Astrocyte (in vitro differentiated cells and primary cell): ENCODE measurements at regions not wholly inside any gene's neighbourhood (a gene's known extent, or its start where the extent isn't known, plus 50 kb on each side); places are given as distances from the start of the nearest gene placed in this dataset.

Experiments
- DNase-seq: peaks from one replicate; pipeline ENCODE4 v3.0.0-alpha.2; 2010; ENCODE audit warnings: low read depth
- FAIRE-seq: peaks from 2 replicates; lab custom pipeline; 2011; peaks lifted over from hg19 to GRCh38; lab: Jason Lieb, UNC
- H2AFZ ChIP-seq: 2 replicates; pipeline ENCODE4 v1.6.0; 2012; ENCODE audit warnings: low read depth, low read length, inconsistent platforms
- H3K27ac ChIP-seq: 2 replicates; pipeline ENCODE4 v1.5.1; 2011; ENCODE audit warnings: low read depth, low read length, inconsistent platforms
- H3K27me3 ChIP-seq: 2 replicates; pipeline ENCODE4 v1.6.0; 2011; ENCODE audit warnings: low read length, inconsistent platforms; ENCODE audit not compliant: insufficient read depth
- H3K36me3 ChIP-seq: 2 replicates; pipeline ENCODE4 v1.5.1; 2011; ENCODE audit warnings: low read length, inconsistent platforms; ENCODE audit not compliant: insufficient read depth
- H3K4me1 ChIP-seq: 2 replicates; pipeline ENCODE4 v1.5.1; 2011; ENCODE audit warnings: low read length, inconsistent platforms; ENCODE audit not compliant: insufficient read depth
- H3K4me2 ChIP-seq: 2 replicates; pipeline ENCODE4 v1.6.0; 2012; ENCODE audit warnings: low read length, inconsistent platforms
- H3K4me3 ChIP-seq: 2 replicates; pipeline ENCODE4 v1.5.1; 2011; ENCODE audit warnings: low read depth, mild to moderate bottlenecking, low read length, inconsistent platforms; ENCODE audit not compliant: insufficient read depth
- H3K79me2 ChIP-seq: 2 replicates; pipeline ENCODE4 v1.6.0; 2012; ENCODE audit warnings: mild to moderate bottlenecking, low read length, inconsistent platforms; ENCODE audit not compliant: insufficient read depth
- H3K9ac ChIP-seq: 2 replicates; pipeline ENCODE4 v1.6.0; 2012; ENCODE audit warnings: mild to moderate bottlenecking, low read length, inconsistent platforms
- H3K9me3 ChIP-seq: 2 replicates; pipeline ENCODE4 v1.5.1; 2012; ENCODE audit warnings: low read depth, mild to moderate bottlenecking, low read length, inconsistent platforms; ENCODE audit not compliant: insufficient read depth
- H4K20me1 ChIP-seq: 2 replicates; pipeline ENCODE4 v1.6.0; 2012; ENCODE audit warnings: low read length, inconsistent platforms; ENCODE audit not compliant: insufficient read depth
- H3K27ac Mint-ChIP-seq: one replicate; pipeline ENCODE4 v1.8.0; 2021; ENCODE audit warnings: mild to moderate bottlenecking, mixed read lengths; ENCODE audit not compliant: unreplicated experiment
- H3K27me3 Mint-ChIP-seq: one replicate; pipeline ENCODE4 v1.8.0; 2021; ENCODE audit warnings: low read depth, mixed read lengths; ENCODE audit not compliant: unreplicated experiment
- H3K36me3 Mint-ChIP-seq: one replicate; pipeline ENCODE4 v1.8.0; 2021; ENCODE audit warnings: low read depth, mixed read lengths; ENCODE audit not compliant: unreplicated experiment
- H3K4me1 Mint-ChIP-seq: one replicate; pipeline ENCODE4 v1.8.0; 2021; ENCODE audit warnings: low read depth, mixed read lengths; ENCODE audit not compliant: unreplicated experiment
- H3K4me3 Mint-ChIP-seq: one replicate; pipeline ENCODE4 v1.8.0; 2021; ENCODE audit warnings: mild to moderate bottlenecking, moderate library complexity, mixed read lengths; ENCODE audit not compliant: unreplicated experiment
- H3K9me3 Mint-ChIP-seq: one replicate; pipeline ENCODE4 v1.8.0; 2021; ENCODE audit warnings: mild to moderate bottlenecking, mixed read lengths; ENCODE audit not compliant: unreplicated experiment
- CTCF ChIP-seq: IDR thresholded peaks from 2 replicates; pipeline ENCODE4 v1.5.1; 2011; ENCODE audit warnings: low read depth, mild to moderate bottlenecking, inconsistent platforms, low read length, moderate library complexity; ENCODE audit not compliant: insufficient read depth
- EZH2 ChIP-seq: IDR thresholded peaks from 2 replicates; pipeline ENCODE4 v1.6.1; 2012; ENCODE audit warnings: mild to moderate bottlenecking, low read length, inconsistent platforms; ENCODE audit not compliant: insufficient read depth

GRCh38 chr9:1248743-1249142, 198.6 kb downstream of the DMRT2 start:
- DNase-seq (no peak), FAIRE-seq (no peak)
- Histone ChIP-seq H3K79me2 (no peaks in the 10 kb centered on the region), H3K4me2 (no peak overlapping the region), H3K36me3 (no peaks in the 10 kb centered on the region), H3K27ac (no peak overlapping the region), H4K20me1 (no peaks in the 10 kb centered on the region), H3K9ac (no peak overlapping the region), H3K4me1 (no peaks in the 10 kb centered on the region), H3K4me3 (no peak overlapping the region), H3K9me3 (no peaks in the 10 kb centered on the region), H3K27me3 (no peaks in the 10 kb centered on the region), H2AFZ (no peak overlapping the region)
- H3K36me3 Mint-ChIP-seq: no peaks in the 10 kb centered on the region
- H3K27me3 Mint-ChIP-seq: peaks cover 2% of the 10 kb centered on the region
- TF ChIP-seq CTCF: no peak
- TF ChIP-seq EZH2: no peak
- H3K27ac Mint-ChIP-seq: no peak overlapping the region
- H3K4me3 Mint-ChIP-seq: no peak overlapping the region
- peaks cover 5% of the 10 kb centered on the region for H3K4me1 Mint-ChIP-seq
- H3K9me3 Mint-ChIP-seq: no peaks in the 10 kb centered on the region

- no peak overlapping the region for H3K4me3 Mint-ChIP-seq
- Histone ChIP-seq H3K27ac (no peak overlapping the region), H3K4me1 (no peaks in the 10 kb centered on the region), H4K20me1 (no peaks in the 10 kb centered on the region), H3K79me2 (no peaks in the 10 kb centered on the region), H2AFZ (no peak overlapping the region), H3K4me3 (no peak overlapping the region), H3K27me3 (no peaks in the 10 kb centered on the region), H3K36me3 (no peaks in the 10 kb centered on the region), H3K9me3 (peaks cover 5% of the 10 kb centered on the region), H3K4me2 (no peak overlapping the region), H3K9ac (no peak overlapping the region)
- peaks cover 1% of the 10 kb centered on the region for H3K9me3 Mint-ChIP-seq
- FAIRE-seq: no peak
- H3K27me3 Mint-ChIP-seq: peaks cover 11% of the 10 kb centered on the region
- H3K27ac Mint-ChIP-seq: no peak overlapping the region
- peaks cover 5% of the 10 kb centered on the region for H3K4me1 Mint-ChIP-seq
- no peak for DNase-seq
- H3K36me3 Mint-ChIP-seq: no peaks in the 10 kb centered on the region
- TF ChIP-seq CTCF (no peak), EZH2 (no peak)
Observed at GRCh38 chr9:1253064-1253979, 203.2 kb downstream of the DMRT2 start.

GRCh38 chr9:1254071-1254470, 203.9 kb downstream of the DMRT2 start:
- no peaks in the 10 kb centered on the region for H3K4me1 ChIP-seq

More at GRCh38 chr9:1254071-1254470, 203.9 kb downstream of the DMRT2 start:
- DNase-seq: no peak
- no peak overlapping the region for H3K4me2 ChIP-seq
- no peaks in the 10 kb centered on the region for H3K36me3 ChIP-seq
- no peaks in the 10 kb centered on the region for H3K36me3 Mint-ChIP-seq
- TF ChIP-seq EZH2 (no peak), CTCF (no peak)
- H3K27ac Mint-ChIP-seq: no peak overlapping the region
- no peaks in the 10 kb centered on the region for H4K20me1 ChIP-seq
- H3K27me3 Mint-ChIP-seq: peaks cover 15% of the 10 kb centered on the region
- peaks cover 5% of the 10 kb centered on the region for H3K4me1 Mint-ChIP-seq
- no peak overlapping the region for H3K4me3 ChIP-seq
- peaks cover 1% of the 10 kb centered on the region for H3K9me3 Mint-ChIP-seq
- no peak overlapping the region for H3K27ac ChIP-seq
- H3K9me3 ChIP-seq: peaks cover 5% of the 10 kb centered on the region
- no peak overlapping the region for H3K4me3 Mint-ChIP-seq
- no peak overlapping the region for H3K9ac ChIP-seq
- no peaks in the 10 kb centered on the region for H3K79me2 ChIP-seq
- H3K27me3 ChIP-seq: no peaks in the 10 kb centered on the region
- no peak for FAIRE-seq
- H2AFZ ChIP-seq: no peak overlapping the region
